ENCODE measurements at regions not wholly inside any gene's neighbourhood (a gene's known extent, or its start where the extent isn't known, plus 50 kb on each side); places are given as distances from the start of the nearest gene placed in this dataset.

- no peak for DNase-seq
- Mint-ChIP-seq H3K27me3 (ENCODE audit: low read depth, poor library complexity) (no peaks in the 10 kb centered on the region), H3K27ac (no peak overlapping the region), H3K4me1 (peaks cover 16% of the 10 kb centered on the region), H3K4me3 (no peak overlapping the region), H3K36me3 (ENCODE audit: low read depth) (no peaks in the 10 kb centered on the region), H3K9me3 (peaks cover 16% of the 10 kb centered on the region)
- TF ChIP-seq CTCF (IDR thresholded peaks at IDR 0.05) = no peak
Measured at GRCh38 chr7:8356071-8356470, 77.3 kb upstream of the NXPH1 start.

GRCh38 chr7:8357536-8357935 is 75.9 kb upstream of the NXPH1 start:
- Mint-ChIP-seq H3K4me1 (peaks cover 16% of the 10 kb centered on the region), H3K36me3 (ENCODE audit: low read depth) (no peaks in the 10 kb centered on the region), H3K27me3 (ENCODE audit: low read depth, poor library complexity) (no peaks in the 10 kb centered on the region), H3K27ac (no peak overlapping the region), H3K4me3 (no peak overlapping the region), H3K9me3 (peaks cover 9% of the 10 kb centered on the region)
- TF ChIP-seq CTCF (IDR thresholded peaks at IDR 0.05) = no peak
- no peak for DNase-seq

GRCh38 chr7:8360564-8361153 is 72.8 kb upstream of the NXPH1 start:
- no peaks in the 10 kb centered on the region for H3K9me3 Mint-ChIP-seq
- H3K4me3 Mint-ChIP-seq = no peak overlapping the region
- no peak for TF ChIP-seq CTCF (IDR thresholded peaks at IDR 0.05)
- H3K4me1 Mint-ChIP-seq = peaks cover 8% of the 10 kb centered on the region
- H3K36me3 Mint-ChIP-seq (ENCODE audit: low read depth) = no peaks in the 10 kb centered on the region
- no peak overlapping the region for H3K27ac Mint-ChIP-seq
- DNase-seq = no peak
- H3K27me3 Mint-ChIP-seq (ENCODE audit: low read depth, poor library complexity) = no peaks in the 10 kb centered on the region

- no peak for DNase-seq
- H3K4me3 Mint-ChIP-seq = no peak overlapping the region
- no peaks in the 10 kb centered on the region for H3K9me3 Mint-ChIP-seq
- peaks cover 2% of the 10 kb centered on the region for H3K4me1 Mint-ChIP-seq
- H3K27ac Mint-ChIP-seq = no peak overlapping the region
- no peak for TF ChIP-seq CTCF (IDR thresholded peaks at IDR 0.05)
- no peaks in the 10 kb centered on the region for H3K27me3 Mint-ChIP-seq (ENCODE audit: low read depth, poor library complexity)
- H3K36me3 Mint-ChIP-seq (ENCODE audit: low read depth) = no peaks in the 10 kb centered on the region
Measured at GRCh38 chr7:8362723-8363369, 70.6 kb upstream of the NXPH1 start.

- no peak for TF ChIP-seq CTCF (IDR thresholded peaks at IDR 0.05)
- H3K27ac Mint-ChIP-seq = no peak overlapping the region
- H3K27me3 Mint-ChIP-seq (ENCODE audit: low read depth, poor library complexity) = no peaks in the 10 kb centered on the region
- DNase-seq = no peak
- H3K4me1 Mint-ChIP-seq = no peaks in the 10 kb centered on the region
- H3K9me3 Mint-ChIP-seq = no peaks in the 10 kb centered on the region
- H3K36me3 Mint-ChIP-seq (ENCODE audit: low read depth) = no peaks in the 10 kb centered on the region
- H3K4me3 Mint-ChIP-seq = no peak overlapping the region
Measured at GRCh38 chr7:8363407-8364015, 69.9 kb upstream of the NXPH1 start.
